ENCODE measurements at regions not wholly inside any gene's neighbourhood (a gene's known extent, or its start where the extent isn't known, plus 50 kb on each side); places are given as distances from the start of the nearest gene placed in this dataset.

DNA sequence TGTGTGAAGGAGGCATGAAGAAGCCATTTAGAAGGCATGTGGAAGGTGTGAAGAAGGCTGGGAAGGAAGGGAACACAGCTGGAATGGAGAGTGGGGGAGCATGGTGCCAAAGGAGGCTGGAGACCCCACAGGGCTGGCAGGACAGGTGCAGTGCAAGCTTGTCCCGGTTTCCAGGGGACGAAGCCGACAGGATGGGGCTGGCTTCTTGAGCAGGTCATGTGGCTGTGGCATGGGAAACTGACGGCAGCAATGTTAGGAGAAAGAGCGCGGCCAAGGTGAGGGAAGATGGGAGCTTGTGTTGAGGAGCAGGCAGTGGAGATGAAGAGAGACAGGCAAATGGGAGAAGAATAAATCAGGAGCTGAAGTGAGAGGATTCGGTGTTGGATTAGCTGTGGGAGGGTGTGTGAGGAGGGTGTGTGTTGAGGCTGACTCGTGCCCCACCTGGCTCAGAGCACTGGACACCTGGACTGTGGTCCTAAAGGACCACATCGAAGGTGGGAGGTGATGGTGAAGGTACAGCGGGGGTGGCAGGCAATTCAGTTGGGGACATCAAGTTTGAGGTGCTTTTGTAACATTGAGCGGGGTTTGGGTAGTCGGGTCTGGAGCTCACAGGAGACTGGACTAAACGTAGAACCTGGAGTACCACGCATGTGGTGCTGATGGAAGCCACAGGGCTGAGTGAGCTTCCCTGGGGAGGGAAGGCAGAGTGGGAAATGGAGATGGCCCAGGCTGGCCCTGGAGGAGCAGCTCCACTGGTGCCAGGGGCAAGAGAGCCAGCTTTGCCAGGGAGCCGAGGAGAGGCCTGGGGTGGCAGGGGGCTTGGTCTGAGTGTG, 165.6 kb upstream of the HDAC4 start:
- TF ChIP-seq, protein P1, sequence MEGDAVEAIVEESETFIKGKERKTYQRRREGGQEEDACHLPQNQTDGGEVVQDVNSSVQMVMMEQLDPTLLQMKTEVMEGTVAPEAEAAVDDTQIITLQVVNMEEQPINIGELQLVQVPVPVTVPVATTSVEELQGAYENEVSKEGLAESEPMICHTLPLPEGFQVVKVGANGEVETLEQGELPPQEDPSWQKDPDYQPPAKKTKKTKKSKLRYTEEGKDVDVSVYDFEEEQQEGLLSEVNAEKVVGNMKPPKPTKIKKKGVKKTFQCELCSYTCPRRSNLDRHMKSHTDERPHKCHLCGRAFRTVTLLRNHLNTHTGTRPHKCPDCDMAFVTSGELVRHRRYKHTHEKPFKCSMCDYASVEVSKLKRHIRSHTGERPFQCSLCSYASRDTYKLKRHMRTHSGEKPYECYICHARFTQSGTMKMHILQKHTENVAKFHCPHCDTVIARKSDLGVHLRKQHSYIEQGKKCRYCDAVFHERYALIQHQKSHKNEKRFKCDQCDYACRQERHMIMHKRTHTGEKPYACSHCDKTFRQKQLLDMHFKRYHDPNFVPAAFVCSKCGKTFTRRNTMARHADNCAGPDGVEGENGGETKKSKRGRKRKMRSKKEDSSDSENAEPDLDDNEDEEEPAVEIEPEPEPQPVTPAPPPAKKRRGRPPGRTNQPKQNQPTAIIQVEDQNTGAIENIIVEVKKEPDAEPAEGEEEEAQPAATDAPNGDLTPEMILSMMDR (IDR thresholded peaks at IDR 0.05), result no peak
- no peak for TF ChIP-seq POLR2A (IDR thresholded peaks at IDR 0.05)
